ENCODE measurements at regions not wholly inside any gene's neighbourhood (a gene's known extent, or its start where the extent isn't known, plus 50 kb on each side); places are given as distances from the start of the nearest gene placed in this dataset.

- DNase-seq, result peak; percentile 26
- TF ChIP-seq, protein P1, sequence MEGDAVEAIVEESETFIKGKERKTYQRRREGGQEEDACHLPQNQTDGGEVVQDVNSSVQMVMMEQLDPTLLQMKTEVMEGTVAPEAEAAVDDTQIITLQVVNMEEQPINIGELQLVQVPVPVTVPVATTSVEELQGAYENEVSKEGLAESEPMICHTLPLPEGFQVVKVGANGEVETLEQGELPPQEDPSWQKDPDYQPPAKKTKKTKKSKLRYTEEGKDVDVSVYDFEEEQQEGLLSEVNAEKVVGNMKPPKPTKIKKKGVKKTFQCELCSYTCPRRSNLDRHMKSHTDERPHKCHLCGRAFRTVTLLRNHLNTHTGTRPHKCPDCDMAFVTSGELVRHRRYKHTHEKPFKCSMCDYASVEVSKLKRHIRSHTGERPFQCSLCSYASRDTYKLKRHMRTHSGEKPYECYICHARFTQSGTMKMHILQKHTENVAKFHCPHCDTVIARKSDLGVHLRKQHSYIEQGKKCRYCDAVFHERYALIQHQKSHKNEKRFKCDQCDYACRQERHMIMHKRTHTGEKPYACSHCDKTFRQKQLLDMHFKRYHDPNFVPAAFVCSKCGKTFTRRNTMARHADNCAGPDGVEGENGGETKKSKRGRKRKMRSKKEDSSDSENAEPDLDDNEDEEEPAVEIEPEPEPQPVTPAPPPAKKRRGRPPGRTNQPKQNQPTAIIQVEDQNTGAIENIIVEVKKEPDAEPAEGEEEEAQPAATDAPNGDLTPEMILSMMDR (IDR thresholded peaks at IDR 0.05; ENCODE audit: borderline replicate concordance), result no peak
- Histone ChIP-seq H3K36me3 (no peaks in the 10 kb centered on the region), H3K4me1 (peaks cover 33% of the 10 kb centered on the region), H3K4me3 (no peak overlapping the region), H3K9me3 (replicated peaks) (no peaks in the 10 kb centered on the region), H3K27me3 (ENCODE audit: low read depth) (peaks cover 1% of the 10 kb centered on the region), H3K27ac (replicated peaks) (peak overlapping the region; percentile 65)
- intact Hi-C loops (cut with micrococcal nuclease), result no loop called here
These were observed 226.3 kb upstream of the NPVF start for GRCh38 chr7:25454562-25455041.

GRCh38 chr7:25455683-25456251 is 227.5 kb upstream of the NPVF start:
- H3K4me1 ChIP-seq, result peaks cover 33% of the 10 kb centered on the region
- H3K27ac ChIP-seq (replicated peaks), result peak overlapping the region; percentile 65
- no peaks in the 10 kb centered on the region for H3K36me3 ChIP-seq
- H3K4me3 ChIP-seq, result no peak overlapping the region
- DNase-seq, result no peak
- peaks cover 6% of the 10 kb centered on the region for H3K27me3 ChIP-seq (ENCODE audit: low read depth)
- TF ChIP-seq, protein P1 (IDR thresholded peaks at IDR 0.05; ENCODE audit: borderline replicate concordance), result no peak
- intact Hi-C loops (cut with micrococcal nuclease), result no loop called here
- no peaks in the 10 kb centered on the region for H3K9me3 ChIP-seq (replicated peaks)

GRCh38 chr7:25456467-25457171 is 228.3 kb upstream of the NPVF start:
- Histone ChIP-seq H3K4me1 (peaks cover 33% of the 10 kb centered on the region), H3K9me3 (replicated peaks) (no peaks in the 10 kb centered on the region), H3K27ac (replicated peaks) (peak overlapping the region; percentile 65), H3K27me3 (ENCODE audit: low read depth) (peaks cover 6% of the 10 kb centered on the region), H3K36me3 (no peaks in the 10 kb centered on the region), H3K4me3 (no peak overlapping the region)
- TF ChIP-seq, protein P1 (IDR thresholded peaks at IDR 0.05; ENCODE audit: borderline replicate concordance), result no peak
- intact Hi-C loops (cut with micrococcal nuclease), result no loop called here
- peak; percentile 30 for DNase-seq

- Histone ChIP-seq H3K4me3 (no peak overlapping the region), H3K36me3 (no peaks in the 10 kb centered on the region), H3K4me1 (peaks cover 32% of the 10 kb centered on the region), H3K27me3 (ENCODE audit: low read depth) (peaks cover 18% of the 10 kb centered on the region), H3K9me3 (replicated peaks) (no peaks in the 10 kb centered on the region), H3K27ac (replicated peaks) (no peak overlapping the region)
- TF ChIP-seq, protein P1 (IDR thresholded peaks at IDR 0.05; ENCODE audit: borderline replicate concordance), result no peak
- intact Hi-C loops (cut with micrococcal nuclease), result no loop called here
- DNase-seq, result no peak
These were observed 230.8 kb upstream of the NPVF start for GRCh38 chr7:25459057-25459456.

DNA sequence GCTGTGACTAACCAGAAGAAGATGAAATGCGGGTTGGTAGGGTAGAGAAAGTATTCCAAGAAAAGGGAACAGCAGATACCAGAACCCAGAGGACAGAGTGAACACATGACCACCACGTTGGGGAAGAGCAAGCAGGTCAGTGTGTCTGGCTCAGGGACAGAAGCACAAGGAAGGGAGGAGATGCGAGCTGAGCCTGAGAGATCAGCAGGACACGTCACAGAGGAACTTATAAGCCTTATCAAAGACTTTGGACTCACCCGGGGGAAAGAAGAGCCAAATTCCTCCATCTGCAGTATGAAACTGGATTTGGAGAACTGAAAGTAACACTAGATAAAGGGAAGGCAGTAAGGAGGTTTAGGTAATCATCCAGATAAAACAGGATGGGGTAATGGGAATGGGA is 232.1 kb upstream of the NPVF start:
- no peaks in the 10 kb centered on the region for H3K9me3 ChIP-seq (replicated peaks)
- H3K27ac ChIP-seq (replicated peaks), result peak overlapping the region; percentile 9
- intact Hi-C loops (cut with micrococcal nuclease), result no loop called here
- H3K27me3 ChIP-seq (ENCODE audit: low read depth), result peaks cover 27% of the 10 kb centered on the region
- no peak overlapping the region for H3K4me3 ChIP-seq
- TF ChIP-seq, protein P1 (IDR thresholded peaks at IDR 0.05; ENCODE audit: borderline replicate concordance), result no peak
- H3K36me3 ChIP-seq, result no peaks in the 10 kb centered on the region
- H3K4me1 ChIP-seq, result peaks cover 19% of the 10 kb centered on the region
- no peak for DNase-seq

All from left ventricle myocardium inferior (tissue), 1 donor.